Stimulated activated naive B cell treated with anti-CD40 and anti-IgM and Interleukin-4, amounts not matched to agents 10 μg/mL and 1 μg/mL and 100 μg/mL, for 72 hours (primary cell): ENCODE measurements at regions not wholly inside any gene's neighbourhood (a gene's known extent, or its start where the extent isn't known, plus 50 kb on each side); places are given as distances from the start of the nearest gene placed in this dataset.

Experiments used
- ATAC-seq, 2 donors: fragments of 150-1000 bp; cut with Tn5 transposase; replicated peaks; 2 replicates each; pipeline ENCODE4 v1.10.0; 2021; ENCODE audit warnings: moderate library complexity in 1 of 2
- DNase-seq: peaks from one replicate; pipeline ENCODE4 v3.0.0; 2021
- H3K27ac Mint-ChIP-seq: one replicate; pipeline ENCODE4 v1.8.0; 2022; ENCODE audit warnings: mild to moderate bottlenecking, mixed read lengths
- H3K27me3 Mint-ChIP-seq, 2 donors: one replicate each; pipeline ENCODE4 v1.8.0; 2022; ENCODE audit warnings: mixed read lengths in 2 of 2
- H3K36me3 Mint-ChIP-seq, 2 donors: one replicate each; pipeline ENCODE4 v1.8.0; 2022; ENCODE audit warnings: mixed read lengths in 2 of 2, mild to moderate bottlenecking in 1 of 2
- H3K4me1 Mint-ChIP-seq, 2 donors: one replicate each; pipeline ENCODE4 v1.8.0; 2022; ENCODE audit warnings: mixed read lengths in 2 of 2, mild to moderate bottlenecking in 1 of 2
- H3K4me3 Mint-ChIP-seq, 2 donors: one replicate each; pipeline ENCODE4 v1.8.0; 2022; ENCODE audit warnings: mild to moderate bottlenecking in 2 of 2, mixed read lengths in 2 of 2, moderate library complexity in 1 of 2
- H3K9me3 Mint-ChIP-seq, 2 donors: one replicate each; pipeline ENCODE4 v1.8.0; 2022; ENCODE audit warnings: mixed read lengths in 2 of 2, mild to moderate bottlenecking in 1 of 2

DNA sequence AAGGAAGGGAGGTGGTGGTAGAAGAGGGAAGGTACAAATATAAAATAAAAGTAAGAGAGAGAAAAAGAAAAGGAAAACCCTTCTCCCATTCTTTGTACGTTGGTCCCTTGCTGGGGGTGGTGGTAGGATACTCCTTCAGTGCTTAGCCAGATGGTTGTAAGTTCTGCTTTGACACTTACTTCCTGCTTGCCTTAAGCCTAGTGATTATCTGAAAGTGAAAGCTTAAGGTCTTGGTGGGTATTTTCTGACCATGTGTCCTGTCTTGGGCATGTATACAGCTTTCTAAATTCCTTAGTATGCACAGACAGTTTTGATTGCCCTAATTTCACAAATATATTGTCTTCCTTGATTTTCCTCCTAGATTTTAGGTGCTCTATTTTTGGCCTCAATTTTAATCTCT is 314.8 kb downstream of the PCDH17 start:
- peaks cover 13 to 14% of the 10 kb centered on the region in 2 donors for H3K9me3 Mint-ChIP-seq
- no peaks in the 10 kb centered on the region for H3K4me1 Mint-ChIP-seq
- DNase-seq (no peak), ATAC-seq (no peak)
- no peak overlapping the region for H3K27ac Mint-ChIP-seq
- H3K27me3 Mint-ChIP-seq: no peaks in the 10 kb centered on the region
- no peak overlapping the region for H3K4me3 Mint-ChIP-seq
- H3K36me3 Mint-ChIP-seq: no peaks in the 10 kb centered on the region

DNA sequence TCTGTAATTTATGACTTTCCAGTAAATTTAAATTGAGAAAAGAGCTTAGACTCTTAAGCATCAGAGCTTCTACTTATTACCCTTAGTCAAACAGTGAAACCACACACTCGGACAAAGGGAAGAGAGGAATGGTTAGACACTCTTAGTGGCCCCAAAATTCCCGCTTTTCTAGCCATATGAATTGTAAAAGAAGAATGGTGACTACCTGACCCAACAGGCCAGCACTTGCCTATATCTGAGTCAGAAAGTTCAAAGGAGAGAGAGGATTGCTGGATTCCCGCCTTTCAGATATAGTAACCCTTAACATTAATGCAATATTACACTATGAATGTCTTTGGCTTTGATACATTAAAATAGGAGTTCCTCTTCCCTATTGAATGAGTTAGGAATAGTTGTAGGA is 317.3 kb downstream of the PCDH17 start:
- H3K4me1 Mint-ChIP-seq: no peaks in the 10 kb centered on the region
- H3K27me3 Mint-ChIP-seq: no peaks in the 10 kb centered on the region
- peaks cover 15 to 20% of the 10 kb centered on the region in 2 donors for H3K9me3 Mint-ChIP-seq
- H3K27ac Mint-ChIP-seq: no peak overlapping the region
- no peak overlapping the region for H3K4me3 Mint-ChIP-seq
- ATAC-seq (no peak), DNase-seq (no peak)
- no peaks in the 10 kb centered on the region for H3K36me3 Mint-ChIP-seq

- no peak overlapping the region for H3K4me3 Mint-ChIP-seq
- no peaks in the 10 kb centered on the region for H3K27me3 Mint-ChIP-seq
- H3K9me3 Mint-ChIP-seq: peaks cover 11 to 16% of the 10 kb centered on the region in 2 donors
- H3K27ac Mint-ChIP-seq: no peak overlapping the region
- no peak for DNase-seq
- no peaks in the 10 kb centered on the region for H3K36me3 Mint-ChIP-seq
- ATAC-seq: no peak
- no peaks in the 10 kb centered on the region for H3K4me1 Mint-ChIP-seq
These were observed 338.4 kb downstream of the PCDH17 start for GRCh38 chr13:57969951-57970350.

GRCh38 chr13:57970404-57970803 is 338.9 kb downstream of the PCDH17 start:
- H3K9me3 Mint-ChIP-seq: peaks cover 11 to 16% of the 10 kb centered on the region in 2 donors

GRCh38 chr13:57982782-57983181 is 351.2 kb downstream of the PCDH17 start:
- no peak overlapping the region for H3K27ac Mint-ChIP-seq
- peaks cover 9 to 12% of the 10 kb centered on the region in 2 donors for H3K9me3 Mint-ChIP-seq
- H3K36me3 Mint-ChIP-seq: no peaks in the 10 kb centered on the region
- no peaks in the 10 kb centered on the region for H3K4me1 Mint-ChIP-seq
- H3K4me3 Mint-ChIP-seq: no peak overlapping the region
- no peaks in the 10 kb centered on the region for H3K27me3 Mint-ChIP-seq
- DNase-seq (no peak), ATAC-seq (no peak)

More at GRCh38 chr13:57970404-57970803, 338.9 kb downstream of the PCDH17 start:
- H3K36me3 Mint-ChIP-seq: no peaks in the 10 kb centered on the region
- H3K27ac Mint-ChIP-seq: no peak overlapping the region
- DNase-seq (no peak), ATAC-seq (no peak)
- H3K4me3 Mint-ChIP-seq: no peak overlapping the region
- no peaks in the 10 kb centered on the region for H3K27me3 Mint-ChIP-seq
- H3K4me1 Mint-ChIP-seq: no peaks in the 10 kb centered on the region

DNA sequence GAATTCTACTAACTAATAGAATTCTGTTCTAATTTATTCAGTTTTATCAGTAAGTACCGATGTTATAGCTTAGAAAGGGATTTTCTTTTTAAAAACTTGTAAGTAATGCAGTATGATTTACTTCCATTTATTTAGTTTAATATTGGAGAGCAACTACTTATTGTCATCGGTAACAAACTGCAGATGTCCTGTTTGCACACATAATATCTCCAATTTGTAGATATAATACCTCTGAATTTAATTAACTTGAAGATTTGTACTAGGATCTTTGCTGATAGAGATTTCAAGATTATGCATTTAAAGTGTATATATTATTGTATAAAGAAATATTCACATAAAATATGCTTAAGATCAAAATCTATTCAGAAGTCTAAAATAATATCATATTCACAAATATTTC is 356.7 kb downstream of the PCDH17 start:
- DNase-seq: no peak
- no peak for ATAC-seq
- Mint-ChIP-seq H3K4me1 (no peaks in the 10 kb centered on the region), H3K27ac (no peak overlapping the region), H3K4me3 (no peak overlapping the region), H3K27me3 (no peaks in the 10 kb centered on the region), H3K36me3 (no peaks in the 10 kb centered on the region), H3K9me3 (peaks cover 7 to 12% of the 10 kb centered on the region in 2 donors)

DNA sequence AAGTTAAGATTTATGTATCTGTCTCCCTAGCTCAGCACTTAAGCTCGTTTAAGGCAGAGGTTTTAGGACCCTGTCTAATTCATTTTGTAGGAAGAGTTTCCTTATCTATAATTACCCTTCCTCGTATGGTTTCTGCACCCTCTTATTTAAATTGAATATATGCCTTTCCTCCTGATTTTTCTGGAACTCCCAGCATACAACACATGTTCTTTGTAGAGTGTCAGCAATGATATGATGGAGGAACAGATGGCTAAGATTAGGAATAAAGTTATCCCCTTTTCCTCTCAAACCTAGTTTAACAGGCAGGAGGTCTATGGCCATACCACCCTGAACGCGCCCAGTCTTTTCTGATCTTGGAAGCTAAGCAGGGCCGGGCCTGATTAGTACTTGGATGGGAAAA is 359.5 kb downstream of the PCDH17 start:
- peaks cover 5 to 10% of the 10 kb centered on the region in 2 donors for H3K9me3 Mint-ChIP-seq
- DNase-seq: no peak
- no peaks in the 10 kb centered on the region for H3K4me1 Mint-ChIP-seq
- H3K36me3 Mint-ChIP-seq: no peaks in the 10 kb centered on the region
- H3K27me3 Mint-ChIP-seq: no peaks in the 10 kb centered on the region
- no peak for ATAC-seq
- no peak overlapping the region for H3K4me3 Mint-ChIP-seq
- no peak overlapping the region for H3K27ac Mint-ChIP-seq

- no peaks in the 10 kb centered on the region for H3K4me1 Mint-ChIP-seq
- peaks cover 1 to 3% of the 10 kb centered on the region in 2 donors for H3K9me3 Mint-ChIP-seq
- DNase-seq (no peak), ATAC-seq (no peak)
- no peak overlapping the region for H3K4me3 Mint-ChIP-seq
- no peaks in the 10 kb centered on the region for H3K36me3 Mint-ChIP-seq
- no peak overlapping the region for H3K27ac Mint-ChIP-seq
- H3K27me3 Mint-ChIP-seq: no peaks in the 10 kb centered on the region
These were observed 360.9 kb downstream of the PCDH17 start for GRCh38 chr13:57992416-57992815.

- no peak for ATAC-seq
- DNase-seq: no peak
- Mint-ChIP-seq H3K4me3 (no peak overlapping the region), H3K27ac (no peak overlapping the region), H3K36me3 (no peaks in the 10 kb centered on the region), H3K9me3 (peaks cover 4 to 10% of the 10 kb centered on the region in 2 donors), H3K4me1 (no peaks in the 10 kb centered on the region), H3K27me3 (no peaks in the 10 kb centered on the region)
These were observed 365.2 kb downstream of the PCDH17 start for GRCh38 chr13:57996717-57997116.

- DNase-seq: no peak
- Mint-ChIP-seq H3K9me3 (peaks cover 3 to 4% of the 10 kb centered on the region in 2 donors), H3K36me3 (no peaks in the 10 kb centered on the region), H3K27ac (no peak overlapping the region), H3K4me1 (no peaks in the 10 kb centered on the region), H3K4me3 (no peak overlapping the region), H3K27me3 (no peaks in the 10 kb centered on the region)
- no peak for ATAC-seq
These were observed 373.2 kb downstream of the PCDH17 start for GRCh38 chr13:58004751-58005150.

DNA sequence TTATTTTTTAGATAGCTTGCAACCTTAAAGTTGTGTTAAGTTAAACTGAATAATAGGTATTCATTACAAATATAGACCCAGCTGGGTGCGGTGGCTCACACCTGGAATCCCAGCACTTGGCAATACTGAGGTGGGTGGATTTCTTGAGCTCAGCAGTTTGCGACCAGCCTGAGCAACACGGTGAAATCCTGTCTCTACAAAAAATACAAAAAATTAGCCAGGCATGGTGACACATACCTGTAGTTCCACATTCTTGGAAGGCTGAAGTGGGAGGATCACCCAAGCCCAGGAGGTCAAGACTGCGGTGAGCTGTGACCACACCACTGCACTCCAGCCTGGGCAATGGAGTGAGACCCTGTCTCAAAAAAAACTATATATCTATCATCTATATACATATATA is 386.5 kb downstream of the PCDH17 start:
- H3K27ac Mint-ChIP-seq: no peak overlapping the region

DNA sequence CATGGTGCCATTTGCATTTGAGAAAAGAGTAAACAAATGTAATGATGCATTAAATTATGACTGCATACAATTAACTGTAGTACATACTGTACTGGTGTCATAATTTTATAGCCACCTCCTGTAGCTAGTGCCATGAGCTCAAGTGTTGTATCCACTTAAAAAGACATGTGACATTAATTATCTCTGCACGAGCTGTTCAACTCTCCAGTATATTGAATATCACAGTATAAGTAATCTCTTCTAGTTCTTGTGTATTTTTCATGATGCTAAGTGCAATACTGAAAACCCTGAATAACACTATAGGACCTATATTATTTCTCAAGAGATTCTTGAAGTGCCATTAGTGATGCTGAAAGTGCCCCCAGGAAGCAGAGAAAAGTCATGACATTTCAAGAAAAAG is 387.3 kb downstream of the PCDH17 start:
- Mint-ChIP-seq H3K4me1 (no peaks in the 10 kb centered on the region), H3K4me3 (no peak overlapping the region), H3K36me3 (no peaks in the 10 kb centered on the region), H3K27ac (no peak overlapping the region), H3K9me3 (no peaks in the 10 kb centered on the region), H3K27me3 (no peaks in the 10 kb centered on the region)
- ATAC-seq (no peak), DNase-seq (no peak)

More for the DNA sequence above, 386.5 kb downstream of the PCDH17 start:
- H3K4me3 Mint-ChIP-seq: no peak overlapping the region
- no peaks in the 10 kb centered on the region for H3K4me1 Mint-ChIP-seq
- no peaks in the 10 kb centered on the region for H3K27me3 Mint-ChIP-seq
- H3K9me3 Mint-ChIP-seq: no peaks in the 10 kb centered on the region
- no peaks in the 10 kb centered on the region for H3K36me3 Mint-ChIP-seq
- ATAC-seq (no peak), DNase-seq (no peak)

GRCh38 chr13:58024103-58024502 is 392.6 kb downstream of the PCDH17 start:
- H3K27me3 Mint-ChIP-seq: no peaks in the 10 kb centered on the region
- no peak overlapping the region for H3K4me3 Mint-ChIP-seq
- H3K4me1 Mint-ChIP-seq: no peaks in the 10 kb centered on the region
- peaks cover 0 to 2% of the 10 kb centered on the region in 2 donors for H3K9me3 Mint-ChIP-seq
- no peaks in the 10 kb centered on the region for H3K36me3 Mint-ChIP-seq
- no peak overlapping the region for H3K27ac Mint-ChIP-seq
- DNase-seq: no peak
- ATAC-seq: no peak

DNA sequence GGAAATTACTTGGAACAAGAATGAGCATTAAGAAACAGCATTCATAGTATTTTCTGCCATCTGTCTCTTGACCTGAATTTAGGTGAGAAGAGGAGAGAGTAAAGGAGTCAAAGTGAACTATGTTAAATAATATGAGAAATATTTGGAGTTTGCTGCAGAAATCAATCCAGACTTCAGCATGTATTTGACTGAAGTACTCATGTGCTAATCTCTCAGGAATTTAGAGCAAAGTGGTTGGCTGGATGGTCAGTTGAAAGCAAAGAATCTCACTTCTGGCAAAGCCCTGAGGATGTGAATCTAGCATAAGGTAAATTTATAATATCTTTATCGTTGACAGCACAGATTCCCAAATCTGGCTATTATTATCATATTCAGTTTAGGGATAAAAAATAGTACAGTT is 394.3 kb downstream of the PCDH17 start:
- Mint-ChIP-seq H3K4me1 (no peaks in the 10 kb centered on the region), H3K27me3 (no peaks in the 10 kb centered on the region), H3K36me3 (no peaks in the 10 kb centered on the region), H3K27ac (no peak overlapping the region), H3K4me3 (no peak overlapping the region), H3K9me3 (peaks cover 0 to 2% of the 10 kb centered on the region in 2 donors)
- ATAC-seq (no peak), DNase-seq (no peak)

DNA sequence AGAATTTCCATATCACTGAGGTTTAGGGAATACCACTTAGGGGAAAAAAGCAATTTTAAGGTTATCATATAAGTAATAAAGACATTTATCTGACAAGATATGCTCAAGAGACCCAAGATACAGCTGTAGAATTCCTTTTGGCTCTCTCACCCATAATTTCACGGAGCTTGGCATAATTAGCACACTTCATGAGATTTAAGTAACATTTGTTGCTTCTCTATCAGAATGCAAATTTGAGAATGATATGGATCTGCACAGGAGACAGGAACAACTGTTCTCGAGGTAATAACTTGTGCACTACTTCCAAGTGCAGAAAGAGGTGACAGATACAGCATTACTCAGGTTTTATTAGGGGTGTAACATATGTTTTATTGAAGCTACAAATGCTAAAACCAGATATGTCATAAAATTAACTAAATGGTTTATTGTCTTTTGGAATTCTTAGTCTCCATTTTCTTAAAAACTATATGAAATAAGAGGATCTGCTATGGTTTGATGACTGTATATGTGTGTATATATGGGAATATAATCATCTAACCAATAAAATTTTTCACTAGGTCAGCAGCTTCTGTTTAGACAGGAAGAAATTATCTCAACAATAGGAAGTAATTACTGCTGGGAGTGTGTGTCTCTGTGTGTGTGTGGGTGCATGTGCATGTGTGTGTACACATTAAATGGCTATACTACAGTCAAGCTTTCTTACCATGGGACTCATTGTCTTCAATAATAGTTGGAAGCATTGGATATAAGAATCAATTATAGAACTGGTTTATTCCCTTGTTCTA is 401.3 kb downstream of the PCDH17 start:
- ATAC-seq (no peak), DNase-seq (no peak)
- H3K27me3 Mint-ChIP-seq: no peaks in the 10 kb centered on the region
- H3K27ac Mint-ChIP-seq: no peak overlapping the region
- H3K4me3 Mint-ChIP-seq: no peak overlapping the region
- H3K4me1 Mint-ChIP-seq: no peaks in the 10 kb centered on the region
- H3K36me3 Mint-ChIP-seq: no peaks in the 10 kb centered on the region
- H3K9me3 Mint-ChIP-seq: no peaks in the 10 kb centered on the region
